GM23338 (cell line): ENCODE measurements at regions not wholly inside any gene's neighbourhood (a gene's known extent, or its start where the extent isn't known, plus 50 kb on each side); places are given as distances from the start of the nearest gene placed in this dataset.

Experiments used
- ATAC-seq: fragments of 200-7000 bp; cut with Tn5 transposase; 3 replicates; pipeline ENCODE4 v1.9.1; 2020
- DNase-seq: peaks from one replicate; pipeline ENCODE4 v3.0.0-alpha.2; 2015; ENCODE audit warnings: low spot score
- H2AFZ ChIP-seq: fragments of 200-600 bp; sonication (generic); 2 replicates; pipeline ENCODE4 v1.8.0; 2016; ENCODE audit warnings: antibody characterized with exemption, mild to moderate bottlenecking, moderate library complexity
- H3F3A ChIP-seq: fragments of 200-600 bp; sonication (generic); replicated peaks from 2 replicates; pipeline ENCODE4 v1.8.0; 2017; ENCODE audit warnings: antibody characterized with exemption, mixed run types, low read depth
- H3K27ac ChIP-seq: fragments of 200-600 bp; sonication (generic); 2 replicates; pipeline ENCODE4 v1.6.1; 2016; ENCODE audit warnings: low read depth
- H3K27me3 ChIP-seq: fragments of 200-600 bp; sonication (generic); 2 replicates; pipeline ENCODE4 v1.8.0; 2016; ENCODE audit warnings: mild to moderate bottlenecking, mixed run types, moderate library complexity; ENCODE audit not compliant: insufficient read depth
- H3K36me3 ChIP-seq: fragments of 200-600 bp; sonication (generic); 2 replicates; pipeline ENCODE4 v1.8.0; 2016; ENCODE audit warnings: mild to moderate bottlenecking; ENCODE audit not compliant: insufficient read depth
- H3K4me1 ChIP-seq: fragments of 200-600 bp; sonication (generic); 2 replicates; pipeline ENCODE4 v1.8.0; 2016; ENCODE audit warnings: mild to moderate bottlenecking, moderate library complexity; ENCODE audit not compliant: insufficient read depth
- H3K4me2 ChIP-seq: fragments of 200-600 bp; sonication (generic); 2 replicates; pipeline ENCODE4 v1.7.1; 2017; ENCODE audit warnings: mixed run types
- H3K4me3 ChIP-seq: fragments of 200-600 bp; sonication (generic); 2 replicates; pipeline ENCODE4 v1.6.1; 2016; ENCODE audit warnings: mixed run types
- H3K79me2 ChIP-seq: fragments of 200-600 bp; sonication (generic); replicated peaks from 2 replicates; pipeline ENCODE4 v1.8.0; 2017; ENCODE audit warnings: mild to moderate bottlenecking; ENCODE audit not compliant: insufficient read depth
- H3K9me2 ChIP-seq: fragments of 200-600 bp; sonication (generic); 2 replicates; pipeline ENCODE4 v1.8.0; 2017; ENCODE audit not compliant: insufficient read depth
- H4K20me1 ChIP-seq: fragments of 200-600 bp; sonication (generic); replicated peaks from 2 replicates; pipeline ENCODE4 v1.8.0; 2017; ENCODE audit warnings: mild to moderate bottlenecking; ENCODE audit not compliant: insufficient read depth
- H3K27ac Mint-ChIP-seq: 2 replicates; pipeline ENCODE4 v1.8.0; 2020; ENCODE audit warnings: inconsistent platforms, mild to moderate bottlenecking, moderate library complexity, mixed read lengths
- H3K27me3 Mint-ChIP-seq: 3 replicates; pipeline ENCODE4 v1.8.0; 2022; ENCODE audit warnings: low read depth, mild to moderate bottlenecking, moderate library complexity, mixed read lengths, inconsistent platforms; ENCODE audit not compliant: insufficient read depth, poor library complexity
- H3K36me3 Mint-ChIP-seq: 3 replicates; pipeline ENCODE4 v1.8.0; 2021; ENCODE audit warnings: low read depth, mild to moderate bottlenecking, inconsistent platforms, moderate library complexity, mixed read lengths
- H3K4me1 Mint-ChIP-seq: 3 replicates; pipeline ENCODE4 v1.8.0; 2020; ENCODE audit warnings: mild to moderate bottlenecking, inconsistent platforms, mixed read lengths
- H3K4me3 Mint-ChIP-seq: 3 replicates; pipeline ENCODE4 v1.8.0; 2021; ENCODE audit warnings: moderate library complexity, mild to moderate bottlenecking, inconsistent platforms, mixed read lengths
- H3K9me3 Mint-ChIP-seq: 3 replicates; pipeline ENCODE4 v1.8.0; 2020; ENCODE audit warnings: moderate library complexity, mild to moderate bottlenecking, inconsistent platforms, mixed read lengths
- CTCF ChIP-seq, 2 experiments: fragments of 200-600 bp in 1 of 2; sonication (generic) in 1 of 2; conservative IDR thresholded peaks; 2 replicates each; pipeline versions ENCODE4 v1.5.1 to v1.6.1; 2016 to 2017; ENCODE audit warnings: antibody characterized with exemption in 2 of 2, low read depth in 2 of 2, mild to moderate bottlenecking in 2 of 2, moderate library complexity in 1 of 2
- ETS1 ChIP-seq: IDR thresholded peaks from 2 replicates; pipeline ENCODE4 v1.6.1; 2016; ENCODE audit warnings: antibody characterized with exemption
- EZH2 ChIP-seq: fragments of 200-600 bp; sonication (generic); IDR thresholded peaks from one replicate; pipeline ENCODE4 v1.8.0; 2017; ENCODE audit warnings: antibody characterized with exemption, mild to moderate bottlenecking, low read depth; ENCODE audit not compliant: unreplicated experiment
- EZH2phosphoT487 ChIP-seq: fragments of 200-600 bp; sonication (generic); IDR thresholded peaks from one replicate; pipeline ENCODE4 v1.8.1; 2018; ENCODE audit warnings: antibody characterized with exemption; ENCODE audit not compliant: unreplicated experiment
- JUNB ChIP-seq: IDR thresholded peaks from one replicate; pipeline ENCODE4 v1.6.1; 2016; ENCODE audit warnings: antibody characterized with exemption; ENCODE audit not compliant: unreplicated experiment
- NANOG ChIP-seq: IDR thresholded peaks from 2 replicates; pipeline ENCODE4 v1.6.1; 2016; ENCODE audit warnings: antibody characterized with exemption, borderline replicate concordance
- POLR2AphosphoS5 ChIP-seq: IDR thresholded peaks from 2 replicates; pipeline ENCODE4 v1.6.1; 2016; ENCODE audit warnings: antibody characterized with exemption, low read depth
- STAT1 ChIP-seq: IDR thresholded peaks from one replicate; pipeline ENCODE4 v1.6.1; 2016; ENCODE audit warnings: antibody characterized with exemption; ENCODE audit not compliant: unreplicated experiment
- ZNF114 ChIP-seq: fragments of 250-450 bp; sonication (Bioruptor Pico); IDR thresholded peaks from 2 replicates; pipeline ENCODE4 v1.5.0; 2020; ENCODE audit warnings: mild to moderate bottlenecking, moderate library complexity
- TF ChIP-seq, protein P1 (sequence below): fragments of 250-450 bp; sonication (Bioruptor Pico); IDR thresholded peaks from 2 replicates; pipeline ENCODE4 v1.5.0; 2020; ENCODE audit warnings: mild to moderate bottlenecking, moderate library complexity

- TF ChIP-seq, protein P1, sequence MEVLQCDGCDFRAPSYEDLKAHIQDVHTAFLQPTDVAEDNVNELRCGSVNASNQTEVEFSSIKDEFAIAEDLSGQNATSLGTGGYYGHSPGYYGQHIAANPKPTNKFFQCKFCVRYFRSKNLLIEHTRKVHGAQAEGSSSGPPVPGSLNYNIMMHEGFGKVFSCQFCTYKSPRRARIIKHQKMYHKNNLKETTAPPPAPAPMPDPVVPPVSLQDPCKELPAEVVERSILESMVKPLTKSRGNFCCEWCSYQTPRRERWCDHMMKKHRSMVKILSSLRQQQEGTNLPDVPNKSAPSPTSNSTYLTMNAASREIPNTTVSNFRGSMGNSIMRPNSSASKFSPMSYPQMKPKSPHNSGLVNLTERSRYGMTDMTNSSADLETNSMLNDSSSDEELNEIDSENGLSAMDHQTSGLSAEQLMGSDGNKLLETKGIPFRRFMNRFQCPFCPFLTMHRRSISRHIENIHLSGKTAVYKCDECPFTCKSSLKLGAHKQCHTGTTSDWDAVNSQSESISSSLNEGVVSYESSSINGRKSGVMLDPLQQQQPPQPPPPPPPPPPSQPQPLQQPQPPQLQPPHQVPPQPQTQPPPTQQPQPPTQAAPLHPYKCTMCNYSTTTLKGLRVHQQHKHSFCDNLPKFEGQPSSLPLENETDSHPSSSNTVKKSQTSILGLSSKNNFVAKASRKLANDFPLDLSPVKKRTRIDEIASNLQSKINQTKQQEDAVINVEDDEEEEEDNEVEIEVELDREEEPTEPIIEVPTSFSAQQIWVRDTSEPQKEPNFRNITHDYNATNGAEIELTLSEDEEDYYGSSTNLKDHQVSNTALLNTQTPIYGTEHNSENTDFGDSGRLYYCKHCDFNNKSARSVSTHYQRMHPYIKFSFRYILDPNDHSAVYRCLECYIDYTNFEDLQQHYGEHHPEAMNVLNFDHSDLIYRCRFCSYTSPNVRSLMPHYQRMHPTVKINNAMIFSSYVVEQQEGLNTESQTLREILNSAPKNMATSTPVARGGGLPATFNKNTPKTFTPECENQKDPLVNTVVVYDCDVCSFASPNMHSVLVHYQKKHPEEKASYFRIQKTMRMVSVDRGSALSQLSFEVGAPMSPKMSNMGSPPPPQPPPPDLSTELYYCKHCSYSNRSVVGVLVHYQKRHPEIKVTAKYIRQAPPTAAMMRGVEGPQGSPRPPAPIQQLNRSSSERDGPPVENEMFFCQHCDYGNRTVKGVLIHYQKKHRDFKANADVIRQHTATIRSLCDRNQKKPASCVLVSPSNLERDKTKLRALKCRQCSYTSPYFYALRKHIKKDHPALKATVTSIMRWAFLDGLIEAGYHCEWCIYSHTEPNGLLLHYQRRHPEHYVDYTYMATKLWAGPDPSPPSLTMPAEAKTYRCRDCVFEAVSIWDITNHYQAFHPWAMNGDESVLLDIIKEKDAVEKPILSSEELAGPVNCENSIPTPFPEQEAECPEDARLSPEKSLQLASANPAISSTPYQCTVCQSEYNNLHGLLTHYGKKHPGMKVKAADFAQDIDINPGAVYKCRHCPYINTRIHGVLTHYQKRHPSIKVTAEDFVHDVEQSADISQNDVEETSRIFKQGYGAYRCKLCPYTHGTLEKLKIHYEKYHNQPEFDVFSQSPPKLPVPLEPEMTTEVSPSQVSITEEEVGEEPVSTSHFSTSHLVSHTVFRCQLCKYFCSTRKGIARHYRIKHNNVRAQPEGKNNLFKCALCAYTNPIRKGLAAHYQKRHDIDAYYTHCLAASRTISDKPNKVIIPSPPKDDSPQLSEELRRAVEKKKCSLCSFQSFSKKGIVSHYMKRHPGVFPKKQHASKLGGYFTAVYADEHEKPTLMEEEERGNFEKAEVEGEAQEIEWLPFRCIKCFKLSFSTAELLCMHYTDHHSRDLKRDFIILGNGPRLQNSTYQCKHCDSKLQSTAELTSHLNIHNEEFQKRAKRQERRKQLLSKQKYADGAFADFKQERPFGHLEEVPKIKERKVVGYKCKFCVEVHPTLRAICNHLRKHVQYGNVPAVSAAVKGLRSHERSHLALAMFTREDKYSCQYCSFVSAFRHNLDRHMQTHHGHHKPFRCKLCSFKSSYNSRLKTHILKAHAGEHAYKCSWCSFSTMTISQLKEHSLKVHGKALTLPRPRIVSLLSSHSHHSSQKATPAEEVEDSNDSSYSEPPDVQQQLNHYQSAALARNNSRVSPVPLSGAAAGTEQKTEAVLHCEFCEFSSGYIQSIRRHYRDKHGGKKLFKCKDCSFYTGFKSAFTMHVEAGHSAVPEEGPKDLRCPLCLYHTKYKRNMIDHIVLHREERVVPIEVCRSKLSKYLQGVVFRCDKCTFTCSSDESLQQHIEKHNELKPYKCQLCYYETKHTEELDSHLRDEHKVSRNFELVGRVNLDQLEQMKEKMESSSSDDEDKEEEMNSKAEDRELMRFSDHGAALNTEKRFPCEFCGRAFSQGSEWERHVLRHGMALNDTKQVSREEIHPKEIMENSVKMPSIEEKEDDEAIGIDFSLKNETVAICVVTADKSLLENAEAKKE (CRISPR knock-in tag): no peak
Measured at GRCh38 chr7:104065491-104065890, 76.0 kb upstream of the RELN start (continued).

DNA sequence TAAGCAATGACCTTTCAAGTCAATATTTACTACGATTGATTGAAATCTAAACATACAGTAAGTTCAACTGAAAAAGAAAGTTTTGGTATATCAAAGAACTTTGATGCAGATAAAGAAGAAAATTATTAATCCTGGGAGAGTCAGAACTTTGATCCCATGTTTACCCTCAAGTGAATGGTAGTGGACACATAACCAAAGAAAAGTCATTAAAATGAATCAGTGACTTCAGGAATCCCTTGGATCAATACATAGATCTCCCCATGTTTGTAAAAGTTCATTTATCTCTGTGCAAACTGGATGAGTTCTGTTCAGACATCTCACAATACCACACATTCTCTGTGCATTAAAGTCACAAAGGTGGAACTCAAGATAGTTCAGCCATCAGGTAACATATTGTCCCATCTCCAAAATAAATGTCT, 75.5 kb upstream of the RELN start:
- Histone ChIP-seq H3K27ac (no peak overlapping the region), H2AFZ (no peak overlapping the region), H3K36me3 (no peaks in the 10 kb centered on the region), H3F3A (no peaks in the 10 kb centered on the region), H3K4me2 (no peak overlapping the region), H3K4me3 (no peak overlapping the region), H3K9me2 (no peaks in the 10 kb centered on the region), H3K79me2 (no peaks in the 10 kb centered on the region), H3K27me3 (no peaks in the 10 kb centered on the region), H3K4me1 (no peaks in the 10 kb centered on the region), H4K20me1 (no peaks in the 10 kb centered on the region)
- peaks cover 25% of the 10 kb centered on the region for H3K9me3 Mint-ChIP-seq
- ATAC-seq (no peak), DNase-seq (no peak)
- H3K4me3 Mint-ChIP-seq: no peak overlapping the region
- peaks cover 10% of the 10 kb centered on the region; the same call in 2 of the 3 replicates for H3K36me3 Mint-ChIP-seq
- peaks cover 2% of the 10 kb centered on the region for H3K27me3 Mint-ChIP-seq
- no peak overlapping the region for H3K27ac Mint-ChIP-seq
- H3K4me1 Mint-ChIP-seq: no peaks in the 10 kb centered on the region
- TF ChIP-seq NANOG (no peak), POLR2AphosphoS5 (no peak), JUNB (no peak), ETS1 (no peak), EZH2phosphoT487 (no peak), EZH2 (no peak), CTCF (conservative IDR thresholded peaks at IDR 0.05; ENCODE audit: low read depth in 2 of 2) (no peak), STAT1 (no peak), ZNF114 (CRISPR knock-in tag) (no peak)
